Smooth muscle cell (in vitro differentiated cells): ENCODE measurements at regions not wholly inside any gene's neighbourhood (a gene's known extent, or its start where the extent isn't known, plus 50 kb on each side); places are given as distances from the start of the nearest gene placed in this dataset.

Source experiments
- DNase-seq: peaks from one replicate; lab custom pipeline; 2025; ENCODE audit not compliant: unreplicated experiment; lab: John Stamatoyannopoulos, UW
- H2AFZ ChIP-seq: fragments of 200-600 bp; sonication (generic); 2 replicates; pipeline ENCODE4 v1.6.0; 2016; ENCODE audit warnings: antibody characterized with exemption, low read depth, mild to moderate bottlenecking
- H3F3A ChIP-seq: fragments of 200-600 bp; sonication (generic); 2 replicates; pipeline ENCODE4 v1.6.0; 2017; ENCODE audit warnings: antibody characterized with exemption, low read depth
- H3K27ac ChIP-seq: fragments of 200-600 bp; sonication (generic); 2 replicates; pipeline ENCODE4 v1.5.1; 2016; ENCODE audit warnings: low read depth, mild to moderate bottlenecking
- H3K27me3 ChIP-seq: fragments of 200-600 bp; sonication (generic); 2 replicates; pipeline ENCODE4 v1.6.1; 2016; ENCODE audit warnings: low read depth, mild to moderate bottlenecking
- H3K36me3 ChIP-seq: fragments of 200-600 bp; sonication (generic); 2 replicates; pipeline ENCODE4 v1.5.1; 2016; ENCODE audit warnings: low read depth
- H3K4me1 ChIP-seq: fragments of 200-600 bp; sonication (generic); 2 replicates; pipeline ENCODE4 v1.5.1; 2016; ENCODE audit warnings: low read depth
- H3K4me2 ChIP-seq: fragments of 200-600 bp; sonication (generic); 2 replicates; pipeline ENCODE4 v1.6.0; 2016; ENCODE audit warnings: mild to moderate bottlenecking
- H3K4me3 ChIP-seq: fragments of 200-600 bp; sonication (generic); 2 replicates; pipeline ENCODE4 v1.5.1; 2016; ENCODE audit warnings: mild to moderate bottlenecking
- H3K79me2 ChIP-seq: fragments of 200-600 bp; sonication (generic); 2 replicates; pipeline ENCODE4 v1.6.0; 2016; ENCODE audit warnings: low read depth, mild to moderate bottlenecking
- H3K9ac ChIP-seq: fragments of 200-600 bp; sonication (generic); 2 replicates; pipeline ENCODE4 v1.6.0; 2016; ENCODE audit warnings: low read depth
- H3K9me3 ChIP-seq: fragments of 200-600 bp; sonication (generic); replicated peaks from 2 replicates; pipeline ENCODE4 v1.5.1; 2016; ENCODE audit warnings: low read depth
- H4K20me1 ChIP-seq: fragments of 200-600 bp; sonication (generic); 2 replicates; pipeline ENCODE4 v1.6.0; 2016; ENCODE audit warnings: low read depth
- WGBS: methylation state at CpG from one replicate; pipeline ENCODE4 v1.1.7; 2016; ENCODE audit warnings: low lambda C conversion rate; 5-methylcytosine and 5-hydroxymethylcytosine counted together
- TF ChIP-seq, protein P1 (sequence below): fragments of 200-600 bp; sonication (generic); IDR thresholded peaks from 2 replicates; pipeline ENCODE4 v1.5.1; 2017; ENCODE audit warnings: borderline replicate concordance, mild to moderate bottlenecking, antibody characterized with exemption; ENCODE audit not compliant: insufficient read depth, poor library complexity, severe bottlenecking

DNA sequence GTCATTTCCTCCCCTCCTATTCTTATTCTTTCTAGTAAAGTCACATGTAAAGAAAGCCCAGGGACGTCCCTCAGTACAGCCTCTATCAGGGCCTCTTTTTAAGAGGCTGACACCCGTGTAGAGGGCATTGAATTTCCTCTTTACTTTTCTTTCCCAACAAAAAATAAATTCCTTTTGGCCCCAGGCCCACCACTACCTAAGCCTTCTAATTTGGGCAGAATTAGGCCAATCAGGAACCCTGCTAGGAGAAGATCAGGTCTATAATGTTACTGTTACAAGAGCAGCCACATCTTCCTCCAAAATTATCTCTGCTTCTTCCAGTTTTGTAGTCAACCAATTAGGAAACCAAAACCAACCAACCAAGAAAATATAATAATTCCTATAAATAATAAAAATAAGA lies 189.6 kb upstream of the NREP start:
- H3K9ac ChIP-seq, result no peak overlapping the region
- H3K27me3 ChIP-seq, result no peaks in the 10 kb centered on the region
- H3K79me2 ChIP-seq, result no peaks in the 10 kb centered on the region
- H3K4me2 ChIP-seq, result no peak overlapping the region
- H3K36me3 ChIP-seq, result no peaks in the 10 kb centered on the region
- H3K4me1 ChIP-seq, result no peaks in the 10 kb centered on the region
- no peaks in the 10 kb centered on the region for H4K20me1 ChIP-seq
- no peak overlapping the region for H2AFZ ChIP-seq
- H3K4me3 ChIP-seq, result no peak overlapping the region
- no peak for DNase-seq
- TF ChIP-seq, protein P1, sequence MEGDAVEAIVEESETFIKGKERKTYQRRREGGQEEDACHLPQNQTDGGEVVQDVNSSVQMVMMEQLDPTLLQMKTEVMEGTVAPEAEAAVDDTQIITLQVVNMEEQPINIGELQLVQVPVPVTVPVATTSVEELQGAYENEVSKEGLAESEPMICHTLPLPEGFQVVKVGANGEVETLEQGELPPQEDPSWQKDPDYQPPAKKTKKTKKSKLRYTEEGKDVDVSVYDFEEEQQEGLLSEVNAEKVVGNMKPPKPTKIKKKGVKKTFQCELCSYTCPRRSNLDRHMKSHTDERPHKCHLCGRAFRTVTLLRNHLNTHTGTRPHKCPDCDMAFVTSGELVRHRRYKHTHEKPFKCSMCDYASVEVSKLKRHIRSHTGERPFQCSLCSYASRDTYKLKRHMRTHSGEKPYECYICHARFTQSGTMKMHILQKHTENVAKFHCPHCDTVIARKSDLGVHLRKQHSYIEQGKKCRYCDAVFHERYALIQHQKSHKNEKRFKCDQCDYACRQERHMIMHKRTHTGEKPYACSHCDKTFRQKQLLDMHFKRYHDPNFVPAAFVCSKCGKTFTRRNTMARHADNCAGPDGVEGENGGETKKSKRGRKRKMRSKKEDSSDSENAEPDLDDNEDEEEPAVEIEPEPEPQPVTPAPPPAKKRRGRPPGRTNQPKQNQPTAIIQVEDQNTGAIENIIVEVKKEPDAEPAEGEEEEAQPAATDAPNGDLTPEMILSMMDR, result no peak
- no peak overlapping the region for H3K27ac ChIP-seq
- H3K9me3 ChIP-seq, result no peaks in the 10 kb centered on the region
- peaks cover 5% of the 10 kb centered on the region for H3F3A ChIP-seq
- WGBS, result 65% methylated on average over 2 of the region's 2 CpGs

DNA sequence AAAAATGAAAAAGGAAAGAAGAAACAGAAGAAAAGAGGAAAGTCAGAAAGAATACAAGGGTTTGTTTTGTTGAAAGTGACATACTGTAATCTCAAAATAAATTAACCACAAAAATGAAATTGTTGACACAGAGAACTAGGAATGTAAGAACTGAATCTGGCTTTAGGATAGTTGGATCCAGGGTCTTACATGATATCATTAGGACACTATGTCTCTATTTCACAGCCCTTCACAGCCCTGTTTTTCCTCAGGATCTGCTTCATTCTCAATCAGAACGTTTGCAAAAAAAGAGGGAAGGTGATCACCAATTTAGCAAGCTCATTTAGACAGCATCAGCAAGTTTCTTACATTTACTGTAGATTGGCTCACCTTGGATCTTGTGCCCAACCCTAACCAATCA lies 188.5 kb upstream of the NREP start:
- H3F3A ChIP-seq, result peaks cover 5% of the 10 kb centered on the region
- H3K9ac ChIP-seq, result no peak overlapping the region
- H3K9me3 ChIP-seq, result no peaks in the 10 kb centered on the region
- no peaks in the 10 kb centered on the region for H3K4me1 ChIP-seq
- no peak overlapping the region for H3K4me3 ChIP-seq
- no peaks in the 10 kb centered on the region for H3K36me3 ChIP-seq
- H3K27ac ChIP-seq, result no peak overlapping the region
- H4K20me1 ChIP-seq, result no peaks in the 10 kb centered on the region
- H3K4me2 ChIP-seq, result no peak overlapping the region
- TF ChIP-seq, protein P1, result no peak
- 57% methylated on average over 1 of the region's 1 CpG for WGBS
- no peaks in the 10 kb centered on the region for H3K27me3 ChIP-seq
- no peak for DNase-seq
- no peak overlapping the region for H2AFZ ChIP-seq
- no peaks in the 10 kb centered on the region for H3K79me2 ChIP-seq

DNA sequence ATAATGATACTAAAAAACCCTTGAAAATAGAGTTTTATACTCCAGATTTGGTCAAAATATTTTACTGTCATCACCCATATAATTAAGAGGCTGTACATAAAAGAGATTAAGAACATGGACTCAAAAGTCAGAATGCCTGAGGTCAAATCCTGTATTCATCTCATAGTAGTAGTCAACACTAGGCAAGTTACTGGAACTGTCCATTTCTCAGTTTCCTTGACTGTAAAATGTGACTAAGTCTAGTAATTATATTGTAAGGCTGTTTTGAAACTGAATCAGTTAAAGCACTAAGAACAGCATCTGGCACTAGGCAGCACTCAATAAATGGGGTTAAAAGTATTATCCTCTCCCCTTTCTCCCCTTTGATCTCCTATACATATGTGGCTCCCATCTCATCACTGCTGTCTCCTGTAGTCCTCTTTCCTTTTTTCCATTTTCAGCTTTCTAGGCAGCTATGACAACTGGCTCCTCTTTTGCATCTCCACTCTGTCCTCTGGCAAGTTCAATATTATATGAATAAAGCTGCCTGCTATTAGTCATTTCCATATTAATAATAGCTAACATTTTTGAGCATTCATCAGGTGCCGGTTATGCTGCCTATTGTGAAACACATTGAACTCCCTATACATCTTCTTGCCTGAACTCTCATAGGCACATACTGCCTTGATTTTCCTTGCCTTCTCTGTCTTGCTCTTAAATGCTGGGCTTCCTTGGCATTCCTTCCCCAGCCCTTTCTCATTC lies 185.8 kb upstream of the NREP start:
- no peak overlapping the region for H3K9ac ChIP-seq
- no peaks in the 10 kb centered on the region for H3K4me1 ChIP-seq
- H2AFZ ChIP-seq, result no peak overlapping the region
- no peaks in the 10 kb centered on the region for H4K20me1 ChIP-seq
- TF ChIP-seq, protein P1, result no peak
- no peak overlapping the region for H3K27ac ChIP-seq
- H3K79me2 ChIP-seq, result no peaks in the 10 kb centered on the region
- WGBS, result 83% methylated on average over 1 of the region's 1 CpG
- no peaks in the 10 kb centered on the region for H3K36me3 ChIP-seq
- H3K9me3 ChIP-seq, result no peaks in the 10 kb centered on the region
- H3K4me2 ChIP-seq, result peak overlapping the region; percentile 18
- no peak for DNase-seq
- peaks cover 5% of the 10 kb centered on the region for H3F3A ChIP-seq
- H3K27me3 ChIP-seq, result no peaks in the 10 kb centered on the region
- no peak overlapping the region for H3K4me3 ChIP-seq

DNA sequence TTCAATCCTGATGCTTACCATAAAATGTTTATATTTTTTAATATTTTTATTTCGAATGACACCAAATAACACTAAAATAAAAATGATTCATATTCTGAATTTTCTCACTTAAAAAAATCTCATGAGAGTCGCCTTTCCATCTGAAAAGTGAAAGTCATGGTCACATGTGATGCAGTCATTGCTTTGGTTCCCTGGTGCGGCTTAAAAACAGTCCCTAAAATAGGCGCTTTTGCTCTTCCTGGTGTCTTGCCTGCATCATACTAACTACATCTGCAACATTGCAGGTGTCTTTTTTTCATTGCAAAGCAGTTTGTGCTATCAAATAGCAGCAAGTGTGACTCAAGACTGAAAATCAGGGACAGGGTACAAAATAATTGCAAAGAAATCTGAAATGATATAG lies 185.2 kb upstream of the NREP start:
- peaks cover 5% of the 10 kb centered on the region for H3F3A ChIP-seq
- no peak overlapping the region for H2AFZ ChIP-seq
- H3K4me2 ChIP-seq, result no peak overlapping the region
- H3K4me3 ChIP-seq, result no peak overlapping the region
- H3K27ac ChIP-seq, result no peak overlapping the region
- no peaks in the 10 kb centered on the region for H4K20me1 ChIP-seq
- H3K4me1 ChIP-seq, result no peaks in the 10 kb centered on the region
- no peak overlapping the region for H3K9ac ChIP-seq
- 78% methylated on average over 4 of the region's 4 CpGs for WGBS
- no peaks in the 10 kb centered on the region for H3K27me3 ChIP-seq
- DNase-seq, result no peak
- H3K79me2 ChIP-seq, result no peaks in the 10 kb centered on the region
- no peaks in the 10 kb centered on the region for H3K9me3 ChIP-seq
- TF ChIP-seq, protein P1, result no peak
- no peaks in the 10 kb centered on the region for H3K36me3 ChIP-seq
